ENCODE measurements at regions not wholly inside any gene's neighbourhood (a gene's known extent, or its start where the extent isn't known, plus 50 kb on each side); places are given as distances from the start of the nearest gene placed in this dataset.

- H3K4me1 ChIP-seq (replicated peaks; ENCODE audit: insufficient read depth), result no peaks in the 10 kb centered on the region
- POLR2A ChIA-PET (ENCODE audit: unreplicated experiment), result no interaction called here
- CTCF ChIA-PET, result no interaction called here
- H3K36me3 ChIP-seq (ENCODE audit: low read depth), result no peaks in the 10 kb centered on the region
- intact Hi-C loops (cut with micrococcal nuclease; ENCODE audit: unreplicated experiment), result no loop called here
- BruUV-seq (replicated peaks), result no TSS peak
- no peak for TF ChIP-seq EZH2 (IDR thresholded peaks at IDR 0.05; ENCODE audit: low read depth)
- TF ChIP-seq CTCF (conservative IDR thresholded peaks at IDR 0.05), result no peak
- H3K79me2 ChIP-seq (ENCODE audit: low read depth), result no peaks in the 10 kb centered on the region
- no peaks in the 10 kb centered on the region for H3F3A ChIP-seq (ENCODE audit: insufficient read depth, low read depth)
- H3K9me2 ChIP-seq (ENCODE audit: insufficient read depth), result no peaks in the 10 kb centered on the region
- no peak overlapping the region for H3K4me3 ChIP-seq
- H3K27me3 ChIP-seq (ENCODE audit: insufficient read depth, low read depth), result no peaks in the 10 kb centered on the region
- no peaks in the 10 kb centered on the region for H3K9me3 ChIP-seq (ENCODE audit: insufficient read depth, low read depth)
- no peak overlapping the region for H2AFZ ChIP-seq
- no peaks in the 10 kb centered on the region for H4K20me1 ChIP-seq (ENCODE audit: insufficient read depth)
- no peak for DNase-seq
- H3K27ac ChIP-seq, result no peak overlapping the region
- no peak overlapping the region for H3K4me2 ChIP-seq
Observed at GRCh38 chr4:183808097-183808456, 97.0 kb upstream of the STOX2 start.

GRCh38 chr4:183812567-183812966, 92.5 kb upstream of the STOX2 start:
- Histone ChIP-seq H4K20me1 (ENCODE audit: insufficient read depth) (no peaks in the 10 kb centered on the region), H3K4me3 (no peak overlapping the region), H3K9me2 (ENCODE audit: insufficient read depth) (no peaks in the 10 kb centered on the region), H3F3A (ENCODE audit: insufficient read depth, low read depth) (no peaks in the 10 kb centered on the region), H3K4me1 (replicated peaks; ENCODE audit: insufficient read depth) (no peaks in the 10 kb centered on the region), H3K79me2 (ENCODE audit: low read depth) (no peaks in the 10 kb centered on the region), H3K4me2 (no peak overlapping the region), H3K27me3 (ENCODE audit: insufficient read depth, low read depth) (no peaks in the 10 kb centered on the region), H3K9me3 (ENCODE audit: insufficient read depth, low read depth) (no peaks in the 10 kb centered on the region), H2AFZ (no peak overlapping the region), H3K27ac (no peak overlapping the region), H3K36me3 (ENCODE audit: low read depth) (no peaks in the 10 kb centered on the region)
- DNase-seq, result no peak
- BruUV-seq (replicated peaks), result no TSS peak
- ChIA-PET POLR2A (ENCODE audit: unreplicated experiment) (no interaction called here), CTCF (no interaction called here)
- intact Hi-C loops (cut with micrococcal nuclease; ENCODE audit: unreplicated experiment), result no loop called here
- TF ChIP-seq EZH2 (IDR thresholded peaks at IDR 0.05; ENCODE audit: low read depth) (no peak), CTCF (conservative IDR thresholded peaks at IDR 0.05) (no peak)

- H3K27me3 ChIP-seq (ENCODE audit: insufficient read depth, low read depth), result no peaks in the 10 kb centered on the region
- no peaks in the 10 kb centered on the region for H3K9me3 ChIP-seq (ENCODE audit: insufficient read depth, low read depth)
- H3K4me3 ChIP-seq, result no peak overlapping the region
- no peaks in the 10 kb centered on the region for H3K4me1 ChIP-seq (replicated peaks; ENCODE audit: insufficient read depth)
- H3K9me2 ChIP-seq (ENCODE audit: insufficient read depth), result no peaks in the 10 kb centered on the region
- BruUV-seq (replicated peaks), result no TSS peak
- no peaks in the 10 kb centered on the region for H3F3A ChIP-seq (ENCODE audit: insufficient read depth, low read depth)
- H3K36me3 ChIP-seq (ENCODE audit: low read depth), result no peaks in the 10 kb centered on the region
- H3K4me2 ChIP-seq, result no peak overlapping the region
- no peak overlapping the region for H3K27ac ChIP-seq
- H3K79me2 ChIP-seq (ENCODE audit: low read depth), result no peaks in the 10 kb centered on the region
- no peak for DNase-seq
- TF ChIP-seq EZH2 (IDR thresholded peaks at IDR 0.05; ENCODE audit: low read depth) (no peak), CTCF (conservative IDR thresholded peaks at IDR 0.05) (no peak)
- intact Hi-C loops (cut with micrococcal nuclease; ENCODE audit: unreplicated experiment), result no loop called here
- H4K20me1 ChIP-seq (ENCODE audit: insufficient read depth), result no peaks in the 10 kb centered on the region
- ChIA-PET POLR2A (ENCODE audit: unreplicated experiment) (no interaction called here), CTCF (no interaction called here)
- no peak overlapping the region for H2AFZ ChIP-seq
Observed at GRCh38 chr4:183814461-183814860, 90.6 kb upstream of the STOX2 start.

Data from PC-9 (cell line).